OCI-LY7 (cell line): ENCODE measurements at regions not wholly inside any gene's neighbourhood (a gene's known extent, or its start where the extent isn't known, plus 50 kb on each side); places are given as distances from the start of the nearest gene placed in this dataset.

Experiments used
- EZH2phosphoT487 ChIP-seq: fragments of 200-600 bp; sonication (generic); IDR thresholded peaks from 2 replicates; pipeline ENCODE4 v1.6.1; 2018; ENCODE audit warnings: low read depth, borderline replicate concordance, mild to moderate bottlenecking, mixed run types, antibody characterized with exemption, low read length, moderate library complexity, mixed read lengths
- TF ChIP-seq, protein P1 (sequence below): fragments of 200-600 bp; sonication (generic); conservative IDR thresholded peaks from 2 replicates; pipeline ENCODE4 v1.5.1; 2014; ENCODE audit warnings: mild to moderate bottlenecking, antibody characterized with exemption, low read length, moderate library complexity, mixed read lengths

DNA sequence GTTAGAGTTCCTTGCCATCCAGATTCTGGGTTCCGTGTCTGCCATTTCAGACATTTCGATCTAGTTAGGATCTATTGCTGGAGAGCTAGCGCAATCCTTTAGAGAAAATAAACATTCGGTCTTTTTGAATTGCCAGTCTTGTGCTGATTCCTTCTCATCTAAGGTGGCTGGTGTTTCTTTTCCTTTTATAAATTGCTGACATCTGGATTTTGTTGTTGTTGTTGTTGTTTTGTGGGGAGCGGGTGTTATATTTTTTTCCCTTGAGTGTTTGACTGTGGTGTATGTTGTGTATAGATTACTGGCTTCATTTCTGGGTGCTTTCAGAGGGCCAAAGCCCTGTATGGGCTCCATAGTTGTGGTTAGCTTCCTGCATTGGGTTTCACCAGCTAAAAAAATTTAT is 128.5 kb upstream of the LRP1B start:
- TF ChIP-seq, protein P1, sequence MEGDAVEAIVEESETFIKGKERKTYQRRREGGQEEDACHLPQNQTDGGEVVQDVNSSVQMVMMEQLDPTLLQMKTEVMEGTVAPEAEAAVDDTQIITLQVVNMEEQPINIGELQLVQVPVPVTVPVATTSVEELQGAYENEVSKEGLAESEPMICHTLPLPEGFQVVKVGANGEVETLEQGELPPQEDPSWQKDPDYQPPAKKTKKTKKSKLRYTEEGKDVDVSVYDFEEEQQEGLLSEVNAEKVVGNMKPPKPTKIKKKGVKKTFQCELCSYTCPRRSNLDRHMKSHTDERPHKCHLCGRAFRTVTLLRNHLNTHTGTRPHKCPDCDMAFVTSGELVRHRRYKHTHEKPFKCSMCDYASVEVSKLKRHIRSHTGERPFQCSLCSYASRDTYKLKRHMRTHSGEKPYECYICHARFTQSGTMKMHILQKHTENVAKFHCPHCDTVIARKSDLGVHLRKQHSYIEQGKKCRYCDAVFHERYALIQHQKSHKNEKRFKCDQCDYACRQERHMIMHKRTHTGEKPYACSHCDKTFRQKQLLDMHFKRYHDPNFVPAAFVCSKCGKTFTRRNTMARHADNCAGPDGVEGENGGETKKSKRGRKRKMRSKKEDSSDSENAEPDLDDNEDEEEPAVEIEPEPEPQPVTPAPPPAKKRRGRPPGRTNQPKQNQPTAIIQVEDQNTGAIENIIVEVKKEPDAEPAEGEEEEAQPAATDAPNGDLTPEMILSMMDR: no peak
- no peak for TF ChIP-seq EZH2phosphoT487
